Lower lobe of right lung (tissue), 2 donors: ENCODE measurements at regions not wholly inside any gene's neighbourhood (a gene's known extent, or its start where the extent isn't known, plus 50 kb on each side); places are given as distances from the start of the nearest gene placed in this dataset.

Experiments used
- ATAC-seq, 2 donors: fragments of 200-7000 bp; cut with Tn5 transposase; one replicate each; pipeline ENCODE4 v1.9.1; 2020 to 2022; ENCODE audit warnings: mild to moderate bottlenecking in 2 of 2, moderate library complexity in 2 of 2
- DNase-seq: peaks from one replicate; pipeline ENCODE4 v3.0.0-alpha.2; 2020
- H3K27ac ChIP-seq: fragments of 200-600 bp; one replicate; pipeline ENCODE4 v1.8.0; 2022
- H3K27me3 ChIP-seq: fragments of 200-600 bp; one replicate; pipeline ENCODE4 v1.8.0; 2022; ENCODE audit warnings: low read depth
- H3K36me3 ChIP-seq: fragments of 200-600 bp; one replicate; pipeline ENCODE4 v1.8.0; 2022; ENCODE audit warnings: mild to moderate bottlenecking
- H3K4me1 ChIP-seq: fragments of 200-600 bp; one replicate; pipeline ENCODE4 v1.8.0; 2022
- H3K4me3 ChIP-seq: fragments of 200-600 bp; one replicate; pipeline ENCODE4 v1.8.0; 2022; ENCODE audit warnings: mild to moderate bottlenecking
- H3K9me3 ChIP-seq: fragments of 200-600 bp; one replicate; pipeline ENCODE4 v1.8.0; 2022
- intact Hi-C: fragments of 100-400 bp; cut with DNase I; formaldehyde crosslinking; loops from one replicate; pipeline ENCODE4 v1.11.0; 2022
- TF ChIP-seq, protein P1 (sequence below): fragments of 200-600 bp; IDR thresholded peaks from one replicate; pipeline ENCODE4 v1.8.0; 2022; ENCODE audit warnings: antibody characterized with exemption, mild to moderate bottlenecking
- donor health status: DM: no; HTN: yes; CAD: no; lungs with severe emphysema.

DNA sequence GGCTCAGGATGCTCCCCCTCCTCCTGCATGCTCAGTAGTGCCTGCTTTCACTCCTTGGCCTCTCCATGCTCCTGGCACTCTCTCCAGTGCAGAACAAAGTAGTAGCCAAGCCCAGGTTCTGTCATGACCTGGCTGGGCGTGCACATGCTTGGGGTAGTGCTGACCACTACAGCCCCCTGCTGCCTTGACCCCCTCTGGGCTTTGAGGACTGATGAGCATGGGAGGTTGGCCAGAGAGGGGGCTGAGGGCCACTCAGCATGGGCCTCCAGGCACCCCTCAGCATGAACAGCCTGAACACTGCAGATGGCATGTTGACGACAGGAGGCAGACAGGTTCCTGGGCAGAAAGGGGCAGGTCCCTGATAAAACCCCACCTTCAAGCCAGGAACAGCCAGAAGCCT, 935.7 kb upstream of the PRMT6 start:
- H3K4me3 ChIP-seq = no peak overlapping the region
- no peaks in the 10 kb centered on the region for H3K27me3 ChIP-seq
- peak in 1 of 2 donors; percentile 30 for ATAC-seq
- DNase-seq = no peak
- H3K36me3 ChIP-seq = no peaks in the 10 kb centered on the region
- peaks cover 3% of the 10 kb centered on the region for H3K9me3 ChIP-seq
- H3K27ac ChIP-seq = no peak overlapping the region
- TF ChIP-seq, protein P1, sequence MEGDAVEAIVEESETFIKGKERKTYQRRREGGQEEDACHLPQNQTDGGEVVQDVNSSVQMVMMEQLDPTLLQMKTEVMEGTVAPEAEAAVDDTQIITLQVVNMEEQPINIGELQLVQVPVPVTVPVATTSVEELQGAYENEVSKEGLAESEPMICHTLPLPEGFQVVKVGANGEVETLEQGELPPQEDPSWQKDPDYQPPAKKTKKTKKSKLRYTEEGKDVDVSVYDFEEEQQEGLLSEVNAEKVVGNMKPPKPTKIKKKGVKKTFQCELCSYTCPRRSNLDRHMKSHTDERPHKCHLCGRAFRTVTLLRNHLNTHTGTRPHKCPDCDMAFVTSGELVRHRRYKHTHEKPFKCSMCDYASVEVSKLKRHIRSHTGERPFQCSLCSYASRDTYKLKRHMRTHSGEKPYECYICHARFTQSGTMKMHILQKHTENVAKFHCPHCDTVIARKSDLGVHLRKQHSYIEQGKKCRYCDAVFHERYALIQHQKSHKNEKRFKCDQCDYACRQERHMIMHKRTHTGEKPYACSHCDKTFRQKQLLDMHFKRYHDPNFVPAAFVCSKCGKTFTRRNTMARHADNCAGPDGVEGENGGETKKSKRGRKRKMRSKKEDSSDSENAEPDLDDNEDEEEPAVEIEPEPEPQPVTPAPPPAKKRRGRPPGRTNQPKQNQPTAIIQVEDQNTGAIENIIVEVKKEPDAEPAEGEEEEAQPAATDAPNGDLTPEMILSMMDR = no peak
- intact Hi-C loops = no loop called here
- no peaks in the 10 kb centered on the region for H3K4me1 ChIP-seq

DNA sequence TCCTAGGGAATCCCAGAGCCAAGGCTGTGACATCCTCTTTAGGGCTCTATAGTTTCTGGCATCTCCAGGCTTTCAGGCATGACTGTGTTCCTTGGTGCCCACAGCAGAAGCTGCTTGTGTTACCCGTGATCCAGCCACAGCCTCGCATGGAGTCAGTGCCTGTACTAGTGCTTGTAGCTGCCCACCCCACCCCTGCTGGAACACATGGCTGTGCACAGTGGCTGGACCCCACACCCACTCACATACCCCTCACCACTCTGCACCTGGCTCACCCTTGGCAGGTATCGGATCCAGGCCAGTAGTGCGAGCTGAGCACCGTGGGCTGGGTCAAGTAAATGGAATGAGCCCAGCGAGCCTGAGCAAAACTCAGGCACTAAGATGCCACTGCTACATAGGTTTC, 934.7 kb upstream of the PRMT6 start:
- H3K4me3 ChIP-seq = no peak overlapping the region
- DNase-seq (no peak), ATAC-seq (peak in 1 of 2 donors; percentile 23)
- TF ChIP-seq, protein P1 = no peak
- H3K36me3 ChIP-seq = no peaks in the 10 kb centered on the region
- H3K27me3 ChIP-seq = no peaks in the 10 kb centered on the region
- intact Hi-C loops = no loop called here
- no peaks in the 10 kb centered on the region for H3K4me1 ChIP-seq
- no peak overlapping the region for H3K27ac ChIP-seq
- H3K9me3 ChIP-seq = peaks cover 3% of the 10 kb centered on the region

DNA sequence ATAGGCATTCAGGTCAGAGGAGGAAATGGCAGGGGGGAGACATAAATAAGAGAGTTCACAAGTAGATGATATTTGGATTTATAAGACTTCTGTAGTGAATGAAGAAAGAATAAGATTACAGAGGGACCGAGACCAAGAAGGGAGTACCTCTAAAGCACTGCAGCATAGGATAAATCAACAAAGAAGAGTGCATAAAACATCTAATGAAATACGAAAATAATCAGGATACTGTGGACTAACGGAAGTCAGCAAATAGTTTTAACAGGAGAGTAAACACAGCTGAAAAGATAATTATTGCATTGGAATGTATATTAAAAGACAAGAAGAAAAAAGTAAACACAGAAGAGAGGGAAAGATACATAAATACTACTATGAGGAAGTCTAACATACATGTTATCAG, 921.9 kb upstream of the PRMT6 start:
- Histone ChIP-seq H3K27me3 (no peaks in the 10 kb centered on the region), H3K36me3 (no peaks in the 10 kb centered on the region), H3K27ac (no peak overlapping the region), H3K4me3 (no peak overlapping the region), H3K4me1 (no peaks in the 10 kb centered on the region), H3K9me3 (no peaks in the 10 kb centered on the region)
- ATAC-seq = no peak
- intact Hi-C loops = no loop called here
- TF ChIP-seq, protein P1 = no peak
- no peak for DNase-seq

DNA sequence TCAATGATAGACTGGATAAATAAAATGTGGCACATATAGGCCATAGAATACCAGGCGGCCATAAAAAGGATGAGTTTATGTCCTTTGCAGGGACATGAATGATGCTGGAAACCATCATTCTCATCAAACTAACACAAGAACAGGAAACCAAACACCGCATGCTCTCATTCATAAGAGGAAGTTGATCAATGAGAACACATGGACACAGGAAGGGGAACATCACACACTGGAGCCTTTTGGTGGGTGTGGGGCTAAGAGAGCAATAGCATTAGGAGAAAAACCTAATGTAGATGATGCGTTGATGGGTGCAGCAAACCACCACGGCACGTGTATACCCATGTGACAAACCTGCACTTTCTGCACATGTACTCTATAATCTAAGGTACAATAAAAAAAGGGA, 883.4 kb upstream of the PRMT6 start:
- Histone ChIP-seq H3K27me3 (no peaks in the 10 kb centered on the region), H3K4me1 (no peaks in the 10 kb centered on the region), H3K9me3 (no peaks in the 10 kb centered on the region), H3K27ac (no peak overlapping the region), H3K4me3 (no peak overlapping the region), H3K36me3 (no peaks in the 10 kb centered on the region)
- ATAC-seq (no peak), DNase-seq (no peak)
- intact Hi-C loops = no loop called here
- TF ChIP-seq, protein P1 = no peak

DNA sequence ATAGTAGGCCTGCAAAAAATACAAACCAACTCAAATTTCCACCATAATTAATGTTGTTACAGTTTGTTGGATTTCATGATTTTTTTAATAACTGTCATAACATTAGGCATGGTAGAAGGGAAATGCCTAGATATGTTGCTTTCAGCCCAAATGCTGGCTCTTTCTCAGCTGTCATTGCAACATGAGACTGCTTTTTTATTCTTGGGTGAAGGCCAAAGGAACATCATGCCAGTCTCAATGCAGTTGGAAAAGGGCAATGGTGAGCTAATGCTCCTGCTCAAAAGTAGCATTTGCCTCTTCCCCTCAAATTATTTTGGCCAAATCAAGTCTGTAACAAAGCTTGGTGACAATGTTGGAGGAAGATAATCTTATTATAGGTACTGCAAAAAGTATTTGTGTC, 877.7 kb upstream of the PRMT6 start:
- H3K4me1 ChIP-seq = no peaks in the 10 kb centered on the region
- H3K4me3 ChIP-seq = no peak overlapping the region
- no peaks in the 10 kb centered on the region for H3K27me3 ChIP-seq
- no peaks in the 10 kb centered on the region for H3K9me3 ChIP-seq
- H3K27ac ChIP-seq = no peak overlapping the region
- ATAC-seq (no peak), DNase-seq (no peak)
- TF ChIP-seq, protein P1 = no peak
- no peaks in the 10 kb centered on the region for H3K36me3 ChIP-seq
- intact Hi-C loops = no loop called here

DNA sequence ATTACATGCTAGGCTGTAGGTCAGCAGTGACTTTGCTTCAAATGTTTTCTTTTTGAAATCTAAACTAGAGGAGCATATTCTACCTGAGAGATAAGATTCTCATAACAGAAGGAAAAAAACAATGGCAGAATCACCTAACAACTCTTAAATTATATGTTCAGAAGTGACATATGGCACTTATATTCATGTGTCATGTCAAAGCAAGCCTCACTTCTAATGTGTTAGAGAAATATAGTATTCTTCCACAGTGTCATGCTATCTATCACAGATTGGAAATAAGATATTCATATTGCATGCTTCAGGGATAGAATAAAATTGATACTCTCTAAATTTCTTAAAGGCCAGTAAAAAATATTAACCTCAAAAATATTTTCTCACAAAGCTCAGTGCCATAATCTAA, 874.6 kb upstream of the PRMT6 start:
- Histone ChIP-seq H3K9me3 (no peaks in the 10 kb centered on the region), H3K27ac (no peak overlapping the region), H3K4me3 (no peak overlapping the region), H3K36me3 (no peaks in the 10 kb centered on the region), H3K27me3 (no peaks in the 10 kb centered on the region), H3K4me1 (no peaks in the 10 kb centered on the region)
- ATAC-seq (no peak), DNase-seq (no peak)
- intact Hi-C loops = no loop called here
- TF ChIP-seq, protein P1 = no peak
